IPS-NIHi7 (cell line): ENCODE measurements at regions not wholly inside any gene's neighbourhood (a gene's known extent, or its start where the extent isn't known, plus 50 kb on each side); places are given as distances from the start of the nearest gene placed in this dataset.
A peak's percentile ranks its signal among the peaks of the same experiment; 100 is the strongest.
"Not testable (repeated sequence)": the region's sequence is repeated elsewhere in the genome, so short reads cannot be mapped to it uniquely, and the experiment has no call there.

Source experiments
- DNase-seq: peaks from one replicate; pipeline ENCODE4 v3.0.0; 2012; ENCODE audit warnings: mixed read lengths; ENCODE audit errors: extremely low spot score

GRCh38 chr15:36175186-36175740, 404.2 kb upstream of the CDIN1 start:
- no peak for DNase-seq

DNA sequence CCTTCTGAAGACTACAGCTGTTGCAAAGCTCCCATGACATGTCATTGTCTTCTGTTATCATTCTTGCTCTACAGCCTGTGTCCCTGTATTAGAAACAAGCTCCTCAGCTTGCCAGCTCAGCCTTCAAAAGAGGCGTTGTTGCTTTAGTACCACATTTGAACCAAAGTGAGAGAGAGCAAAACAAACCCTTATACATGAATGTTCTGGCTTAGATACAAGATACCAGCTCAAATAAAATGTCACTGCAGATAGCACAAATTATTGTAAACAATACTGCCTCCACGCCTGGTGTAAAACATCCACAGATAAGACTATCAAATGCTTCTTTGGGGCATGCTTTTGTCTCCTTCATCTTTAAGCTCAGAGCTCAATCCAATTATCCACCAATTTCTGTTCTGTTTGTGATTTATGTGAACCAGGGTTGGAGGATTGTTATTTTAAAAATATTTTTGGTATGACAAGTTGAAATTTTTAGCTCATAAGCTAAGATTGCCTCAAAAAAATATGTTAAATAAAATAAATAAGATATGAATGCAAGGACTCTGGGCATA, 403.6 kb upstream of the CDIN1 start:
- DNase-seq: no peak

DNA sequence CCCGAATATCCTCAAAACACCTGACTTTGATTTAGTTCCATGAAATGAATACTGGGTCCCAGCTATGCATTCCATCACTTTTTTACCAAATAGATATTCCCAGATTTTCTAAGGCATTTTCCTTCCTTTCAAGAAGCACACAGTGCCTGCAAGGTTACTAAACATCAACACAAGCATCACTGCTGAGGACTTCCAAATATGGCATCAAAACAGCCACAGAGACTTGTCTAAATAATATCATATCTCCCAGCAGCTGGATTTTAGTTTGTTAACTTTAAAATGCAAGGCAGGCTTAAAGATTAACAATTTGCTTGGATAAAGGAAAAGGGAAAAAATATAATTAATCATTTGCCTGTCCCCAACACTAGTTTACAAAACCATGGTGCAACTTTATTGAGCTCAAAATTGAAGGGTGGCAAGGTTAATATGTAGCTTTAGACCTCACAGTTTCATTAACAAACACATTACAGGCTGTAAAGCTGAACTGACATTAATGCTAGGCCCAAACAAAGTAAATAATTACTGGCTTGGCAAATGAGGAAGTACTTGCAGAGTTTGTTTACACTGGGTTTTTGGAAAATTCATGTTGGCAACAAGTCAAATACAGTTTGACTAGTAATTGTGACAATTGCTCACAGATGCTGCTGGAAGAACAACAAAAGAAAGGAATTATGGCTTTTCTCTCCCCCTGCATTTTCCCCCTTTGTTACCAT, 401.7 kb upstream of the CDIN1 start:
- no peak for DNase-seq

- no peak for DNase-seq
Measured at GRCh38 chr15:36178303-36178633, 401.2 kb upstream of the CDIN1 start.

DNA sequence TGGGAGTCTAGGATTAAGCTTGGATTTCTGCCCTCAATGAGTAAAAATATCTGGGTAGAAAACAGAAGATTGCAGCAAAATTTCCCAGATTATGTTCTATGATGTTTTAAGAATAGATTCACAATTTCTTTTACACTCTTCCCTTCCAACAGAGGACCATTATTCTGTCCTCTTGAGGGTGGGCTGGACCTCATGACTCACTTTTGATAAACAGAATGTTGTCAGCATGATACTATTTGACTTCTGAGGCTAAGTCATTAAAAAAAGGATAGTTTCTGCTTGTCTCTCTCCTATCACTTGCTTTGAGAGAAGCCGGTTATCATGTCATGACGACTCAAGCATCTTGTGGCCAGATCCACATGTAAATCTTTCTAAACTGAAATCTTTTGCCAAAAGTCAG, 396.2 kb upstream of the CDIN1 start:
- DNase-seq: no peak

- DNase-seq: no peak
Measured at GRCh38 chr15:36185438-36185837, 394.0 kb upstream of the CDIN1 start.

GRCh38 chr15:36185845-36186244, 393.6 kb upstream of the CDIN1 start:
- no peak for DNase-seq

DNA sequence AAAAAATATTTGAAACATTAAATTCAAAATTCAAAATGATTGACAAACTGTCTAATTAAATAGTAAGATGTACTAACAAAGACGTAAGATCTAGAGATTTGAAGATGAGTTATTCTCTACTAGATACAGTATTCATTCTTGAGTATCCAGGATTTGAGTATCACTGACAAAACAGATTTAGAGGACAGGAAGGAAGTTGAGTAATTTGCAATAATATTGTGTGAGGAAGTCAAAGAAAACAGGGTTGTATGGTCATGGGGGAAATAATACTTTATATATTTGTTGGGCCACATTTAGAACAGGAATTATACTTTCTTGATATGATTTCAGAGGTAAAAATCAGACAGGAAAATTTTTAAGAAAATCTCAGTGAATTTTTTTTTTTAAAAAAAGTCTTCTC, 393.1 kb upstream of the CDIN1 start:
- no peak for DNase-seq

- DNase-seq: no peak
Measured at GRCh38 chr15:36191459-36191858, 388.0 kb upstream of the CDIN1 start.

- DNase-seq: not testable (repeated sequence)
Measured at GRCh38 chr15:36195361-36196007, 383.9 kb upstream of the CDIN1 start.

GRCh38 chr15:36208868-36209582, 370.4 kb upstream of the CDIN1 start:
- DNase-seq: no peak

- no peak for DNase-seq
Measured at GRCh38 chr15:36210426-36210825, 369.0 kb upstream of the CDIN1 start.

DNA sequence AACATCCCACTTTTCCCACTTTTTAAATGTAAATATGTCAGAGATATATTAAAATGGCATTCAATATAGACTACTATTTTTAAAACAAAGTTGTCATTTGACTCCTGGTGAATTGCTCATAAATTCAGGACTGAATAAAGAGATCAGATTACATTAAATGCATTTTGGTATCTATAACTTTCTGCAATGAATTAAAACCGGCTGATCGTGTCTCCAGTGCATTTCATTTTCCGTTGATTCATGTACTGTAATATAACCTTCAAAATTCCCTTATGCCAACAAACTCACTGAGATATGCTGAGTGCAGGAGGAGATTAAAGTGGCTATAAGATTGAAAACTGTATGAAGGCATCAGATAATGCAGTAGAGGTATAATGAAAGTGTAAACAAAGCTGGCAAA, 361.1 kb upstream of the CDIN1 start:
- no peak for DNase-seq

GRCh38 chr15:36218991-36219390, 360.4 kb upstream of the CDIN1 start:
- DNase-seq: no peak

GRCh38 chr15:36221992-36222391, 357.4 kb upstream of the CDIN1 start:
- DNase-seq: no peak

GRCh38 chr15:36230776-36231175, 348.6 kb upstream of the CDIN1 start:
- no peak for DNase-seq

DNA sequence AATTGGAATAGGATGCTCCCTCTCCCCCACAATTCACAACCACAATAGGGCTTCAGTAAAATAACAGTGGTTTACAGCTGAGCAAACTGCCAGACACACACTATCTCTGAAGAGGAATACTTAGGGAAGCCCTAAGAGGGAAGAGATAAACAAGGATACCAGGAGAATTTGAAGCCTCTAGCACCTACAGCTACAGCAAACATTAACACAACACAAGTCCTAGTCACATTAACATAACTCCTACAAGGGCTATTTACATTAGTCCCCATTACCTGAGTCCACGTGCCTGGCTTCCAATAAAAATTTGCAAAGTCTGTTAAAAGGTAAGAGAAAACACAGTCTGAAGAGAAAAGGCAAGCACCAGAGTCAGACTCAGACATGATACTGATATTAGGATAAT, 346.9 kb upstream of the CDIN1 start:
- DNase-seq: peak; percentile 38

GRCh38 chr15:36234743-36235142, 344.7 kb upstream of the CDIN1 start:
- DNase-seq: no peak

- no peak for DNase-seq
Measured at GRCh38 chr15:36235173-36235572, 344.3 kb upstream of the CDIN1 start.

- no peak for DNase-seq
Measured at GRCh38 chr15:36239509-36239908, 339.9 kb upstream of the CDIN1 start.

GRCh38 chr15:36251450-36251849, 328.0 kb upstream of the CDIN1 start:
- DNase-seq: peak; percentile 12

- no peak for DNase-seq
Measured at GRCh38 chr15:36252146-36252711, 327.2 kb upstream of the CDIN1 start.
